ENCODE measurements at regions not wholly inside any gene's neighbourhood (a gene's known extent, or its start where the extent isn't known, plus 50 kb on each side); places are given as distances from the start of the nearest gene placed in this dataset.

- DNase-seq: no peak
These were observed 191.7 kb downstream of the RASSF9 start for GRCh38 chr12:85644508-85644907.

DNA sequence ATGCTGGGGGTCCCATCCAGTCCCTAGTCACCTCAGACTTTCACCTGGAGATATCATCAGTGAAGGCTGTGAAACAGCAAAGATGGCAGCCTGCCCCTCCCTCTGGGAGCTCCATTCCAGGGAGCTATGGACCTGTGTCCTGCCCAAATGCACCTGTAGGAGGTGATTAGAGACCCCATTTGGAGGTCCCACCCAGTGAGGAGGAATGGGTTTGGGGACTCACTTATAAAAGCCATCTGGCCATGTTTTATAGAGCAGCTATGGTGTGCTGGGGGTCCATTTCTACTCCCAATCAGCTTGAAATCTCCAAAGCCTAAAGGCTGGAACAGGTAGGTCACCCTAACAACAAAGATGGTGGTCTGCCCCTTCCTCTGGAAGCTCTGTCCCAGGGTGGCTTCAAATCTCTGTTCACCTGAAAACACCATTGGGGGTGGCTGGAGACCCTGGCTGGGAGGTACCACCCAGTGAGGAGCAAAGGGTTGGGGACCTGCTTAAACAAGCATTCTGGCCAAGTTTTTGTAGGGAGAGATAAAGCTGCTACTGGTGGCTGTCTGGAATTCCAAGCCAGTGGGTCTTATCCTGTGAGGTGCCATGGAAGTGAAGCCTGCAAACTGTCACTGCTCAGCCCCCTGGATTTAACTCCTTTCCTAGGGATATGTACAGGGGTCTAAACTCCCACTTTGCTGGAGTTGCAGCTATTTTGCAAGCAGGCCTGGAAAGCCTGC lies 182.3 kb downstream of the RASSF9 start:
- no peak for DNase-seq

DNA sequence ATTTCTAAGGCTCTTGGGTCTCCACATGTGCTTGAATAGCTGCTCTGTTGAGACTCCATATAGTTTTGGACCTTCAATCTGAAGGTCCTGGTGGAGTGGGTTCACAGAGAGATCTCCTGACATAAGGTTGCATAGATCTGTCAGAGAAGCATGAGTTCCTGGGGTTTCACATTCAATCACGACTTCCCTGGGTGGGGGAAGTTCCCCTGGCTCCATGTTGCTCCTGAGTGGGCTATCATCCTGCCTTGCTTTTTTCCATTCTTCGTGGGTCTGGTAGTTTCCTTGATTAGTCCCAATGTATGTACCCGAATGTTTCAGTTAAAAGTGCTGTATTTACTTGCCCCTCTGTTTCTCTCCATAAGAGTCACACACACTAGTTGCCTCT lies 181.8 kb downstream of the RASSF9 start:
- DNase-seq: no peak

- DNase-seq: no peak
These were observed 179.6 kb downstream of the RASSF9 start for GRCh38 chr12:85656561-85656960.

GRCh38 chr12:85657251-85657650 lies 179.0 kb downstream of the RASSF9 start:
- DNase-seq: no peak

DNA sequence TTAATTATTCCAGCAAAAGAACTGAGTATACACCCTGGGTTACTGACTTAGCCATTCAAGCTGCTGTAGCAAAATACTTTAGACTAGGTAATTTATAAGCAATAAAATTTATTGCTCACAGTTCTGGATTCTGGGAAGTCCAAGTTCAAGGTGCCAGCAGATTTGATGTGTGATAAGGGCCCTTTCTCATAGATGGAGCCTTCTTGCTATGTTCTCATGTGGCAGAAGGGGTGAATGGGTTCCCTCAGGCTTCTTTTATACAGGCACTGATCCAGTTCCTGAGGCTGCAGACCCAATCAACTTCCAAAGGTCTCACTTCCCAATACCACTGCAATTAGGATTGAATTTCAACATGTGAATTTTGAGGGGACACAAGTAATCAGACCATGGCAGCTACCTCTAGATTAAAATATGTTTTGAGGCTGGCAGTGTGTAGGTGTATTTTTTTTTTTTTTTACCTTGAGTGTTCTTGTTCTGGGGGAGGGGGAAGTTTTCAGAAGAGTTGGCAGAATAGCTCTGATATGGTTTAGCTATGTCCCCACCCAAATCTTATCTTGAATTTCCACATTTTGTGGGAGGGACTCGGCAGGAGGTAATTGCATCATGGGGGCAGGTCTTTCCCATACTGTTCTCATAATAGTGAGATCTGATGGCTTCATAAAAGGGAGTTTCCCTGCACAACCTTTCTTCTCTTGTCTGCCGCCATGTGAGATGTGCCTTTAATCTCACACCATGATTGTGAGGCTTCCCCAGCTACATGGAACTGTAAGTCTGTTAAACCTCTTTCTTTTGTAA lies 178.2 kb downstream of the RASSF9 start:
- no peak for DNase-seq

DNA sequence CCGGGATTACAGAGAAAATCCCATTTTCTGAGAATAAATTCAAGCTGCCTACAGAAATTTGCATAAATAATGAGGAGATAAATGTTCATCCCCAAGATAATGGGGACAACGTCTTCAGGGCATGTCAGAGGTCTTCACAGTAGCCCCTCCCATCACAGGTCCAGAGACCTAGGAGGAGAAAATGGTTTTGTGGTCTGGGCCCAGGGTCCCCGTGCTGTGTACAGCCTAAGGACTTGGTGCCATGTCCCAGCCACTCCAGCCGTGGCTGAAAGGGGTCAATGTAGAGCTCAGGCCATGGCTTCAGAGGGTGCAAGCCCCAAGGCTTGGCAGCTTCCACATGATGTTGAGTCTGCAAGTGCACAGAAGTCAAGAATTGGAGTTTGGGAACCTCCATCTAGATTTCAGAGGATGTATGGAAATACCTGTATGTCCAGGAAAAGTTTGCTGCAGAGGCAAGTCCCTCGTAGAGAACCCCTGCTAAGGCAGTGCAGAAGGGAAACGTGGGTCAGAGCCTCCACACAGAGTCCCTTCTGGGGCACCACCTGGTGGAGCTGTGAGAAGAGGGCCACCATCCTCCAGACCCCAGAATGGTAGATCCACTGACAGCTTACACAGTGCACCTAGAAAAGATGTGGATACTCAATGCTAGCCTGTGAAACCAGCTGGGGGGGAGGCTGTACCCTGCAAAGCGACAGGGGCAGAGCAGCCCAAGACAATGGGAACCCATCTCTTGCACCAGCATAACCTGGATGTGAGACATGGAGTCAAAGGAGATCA lies 176.3 kb downstream of the RASSF9 start:
- no peak for DNase-seq

DNA sequence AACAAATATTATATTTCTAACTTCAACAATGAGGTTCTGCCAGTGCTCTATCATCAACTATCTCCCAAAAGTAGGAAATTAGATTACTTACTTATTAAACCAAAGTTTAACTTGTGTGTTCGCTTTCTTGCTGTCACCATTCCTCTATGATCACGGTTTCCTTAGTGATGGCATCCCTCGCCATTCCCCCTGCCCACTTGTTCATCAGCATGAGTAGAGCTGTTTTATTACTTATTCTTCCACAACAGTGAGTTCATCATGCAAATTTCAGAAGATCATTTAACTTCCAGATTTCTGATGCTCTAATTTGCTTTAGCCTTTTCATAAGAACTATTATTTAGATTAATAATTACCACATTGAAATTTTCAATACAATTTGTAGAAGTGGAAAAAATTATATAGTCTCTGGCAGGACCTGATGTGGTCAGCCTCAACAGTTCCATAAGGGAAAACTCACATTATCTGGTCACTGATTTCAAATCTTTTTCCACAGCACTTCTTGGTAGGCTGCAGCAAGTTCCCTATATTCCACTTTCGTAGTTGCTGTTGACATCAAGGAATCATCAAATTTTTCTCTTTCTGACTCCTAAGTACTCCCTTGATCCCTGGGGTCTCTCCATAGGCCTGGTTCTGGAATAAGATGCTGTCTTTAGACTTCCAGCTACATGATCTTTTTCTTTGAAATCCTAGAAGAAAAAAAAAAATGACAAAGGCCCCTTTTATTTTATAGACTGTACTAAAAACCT lies 174.6 kb downstream of the RASSF9 start:
- DNase-seq: no peak

GRCh38 chr12:85662207-85662602 lies 174.0 kb downstream of the RASSF9 start:
- DNase-seq: no peak

- no peak for DNase-seq
These were observed 172.6 kb downstream of the RASSF9 start for GRCh38 chr12:85663631-85664030.

DNA sequence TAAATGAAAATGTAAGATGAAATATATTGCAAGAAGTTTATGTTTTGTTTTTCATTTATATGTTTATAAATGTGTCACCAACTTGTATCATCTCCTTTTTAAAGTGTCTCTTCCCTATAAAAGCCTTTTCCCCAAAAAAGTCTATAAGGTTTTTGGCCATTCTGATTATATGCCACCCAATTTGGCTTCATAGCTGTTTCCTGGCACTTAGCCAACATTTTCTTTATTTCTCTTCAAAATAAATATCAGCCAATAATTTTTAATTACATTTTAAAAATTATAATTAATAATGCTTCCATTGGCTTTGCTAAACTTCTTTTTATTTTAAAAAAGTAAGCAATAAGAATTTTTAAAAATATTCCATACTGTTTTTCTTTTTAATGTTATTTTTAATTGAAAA lies 171.8 kb downstream of the RASSF9 start:
- no peak for DNase-seq

DNA sequence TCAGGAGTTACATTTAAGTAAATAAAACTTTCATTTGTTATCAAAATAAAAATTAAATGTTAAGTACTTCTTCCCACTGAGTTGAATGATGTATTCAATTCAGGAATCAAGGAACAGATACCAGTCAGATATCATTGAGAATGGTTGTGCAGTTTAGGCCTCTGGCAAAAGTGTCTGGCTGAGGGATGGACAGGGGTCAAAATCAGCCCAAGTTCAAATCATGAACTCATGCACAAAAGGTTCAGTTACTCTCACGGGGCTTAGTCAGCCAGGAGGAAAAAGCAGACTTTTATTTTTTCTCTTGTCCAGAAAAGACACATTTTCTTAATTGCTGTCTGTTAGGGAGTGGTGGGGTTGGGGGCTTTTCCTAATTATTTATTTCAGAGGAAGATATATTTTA lies 166.3 kb downstream of the RASSF9 start:
- no peak for DNase-seq

DNA sequence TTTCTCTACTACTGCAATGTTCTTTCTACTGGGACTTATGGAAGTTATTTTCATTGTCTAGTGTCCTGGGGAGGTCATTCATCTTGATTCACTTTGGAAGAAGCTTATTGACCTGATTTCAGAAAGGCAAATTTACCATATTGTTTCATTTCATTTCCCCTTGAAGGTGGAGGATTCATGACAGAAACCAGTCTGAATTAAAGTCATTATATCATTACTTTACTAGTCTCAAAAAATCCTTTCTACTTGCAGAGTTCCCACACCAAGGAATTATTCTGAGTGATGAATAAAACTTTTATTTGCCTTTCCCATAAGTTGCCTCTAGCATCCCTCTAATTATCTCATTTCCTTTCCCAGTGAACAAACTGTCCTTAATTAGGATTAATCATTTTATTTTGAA lies 163.8 kb downstream of the RASSF9 start:
- no peak for DNase-seq

- no peak for DNase-seq
These were observed 162.2 kb downstream of the RASSF9 start for GRCh38 chr12:85673921-85674420.

- no peak for DNase-seq
These were observed 159.1 kb downstream of the RASSF9 start for GRCh38 chr12:85676816-85677749.

- no peak for DNase-seq
These were observed 156.9 kb downstream of the RASSF9 start for GRCh38 chr12:85679296-85679695.

DNA sequence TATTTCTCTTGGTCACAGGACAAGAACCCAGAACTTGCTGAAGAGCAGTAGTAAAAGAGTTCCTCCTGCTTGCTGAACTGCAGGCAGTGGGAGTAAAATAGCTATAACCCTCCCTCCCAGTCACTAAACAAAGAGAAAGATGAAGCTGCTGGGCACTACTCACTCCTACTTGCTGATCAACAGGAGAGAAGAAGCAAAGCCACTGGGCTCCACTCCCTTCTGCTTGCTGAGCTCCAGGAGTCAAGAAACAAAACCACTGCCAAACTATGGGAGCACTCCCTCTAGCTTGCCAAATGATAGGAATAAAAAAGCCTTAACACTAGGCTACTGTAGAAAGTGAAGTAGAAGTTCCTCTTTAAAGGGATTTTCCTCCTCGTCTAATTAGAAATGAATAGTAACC lies 155.3 kb downstream of the RASSF9 start:
- DNase-seq: no peak

DNA sequence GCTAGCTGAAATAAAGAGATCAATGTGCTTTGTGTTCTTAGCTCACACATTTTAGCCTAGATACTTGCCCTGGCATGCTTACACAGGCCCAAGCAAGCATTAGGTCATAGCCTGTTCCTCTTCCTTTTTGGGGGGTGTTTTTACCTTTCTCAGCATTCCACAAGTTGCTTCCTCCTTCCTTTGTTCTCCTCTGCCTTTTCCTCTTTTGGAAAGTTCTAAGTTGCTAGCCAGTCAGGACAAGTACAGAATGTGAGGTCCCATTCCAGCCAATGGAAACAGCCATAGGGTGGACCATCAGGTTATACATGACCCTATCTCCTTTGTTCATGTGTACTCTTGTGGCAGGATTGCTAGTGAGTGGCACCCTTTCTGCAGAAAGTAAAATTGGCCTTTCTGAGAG lies 154.9 kb downstream of the RASSF9 start:
- DNase-seq: no peak

GRCh38 chr12:85683051-85683450 lies 153.2 kb downstream of the RASSF9 start:
- no peak for DNase-seq

DNA sequence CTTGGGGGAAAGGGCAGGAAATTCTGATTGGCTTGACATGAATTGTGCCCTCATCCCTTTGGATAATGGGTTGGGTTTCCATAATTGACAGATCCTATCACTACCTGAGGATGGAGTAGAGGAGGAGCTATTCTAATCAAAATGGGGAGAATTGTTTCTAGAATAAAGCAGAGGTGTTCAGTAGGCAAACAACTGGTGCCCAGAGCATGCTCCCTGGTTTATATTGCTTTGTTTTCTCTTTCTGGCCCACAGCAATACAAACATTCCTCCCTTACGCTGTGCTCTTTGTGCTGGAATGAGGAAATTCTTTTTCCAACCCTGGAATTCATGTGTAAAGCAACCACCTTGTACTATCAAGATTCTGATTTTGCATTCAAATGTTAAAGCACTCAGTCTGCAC lies 147.4 kb downstream of the RASSF9 start:
- no peak for DNase-seq

GRCh38 chr12:85690146-85690545 lies 146.1 kb downstream of the RASSF9 start:
- no peak for DNase-seq
